Pancreas (tissue), 10 donors: ENCODE measurements at regions not wholly inside any gene's neighbourhood (a gene's known extent, or its start where the extent isn't known, plus 50 kb on each side); places are given as distances from the start of the nearest gene placed in this dataset.

Source experiments
- ATAC-seq, 4 donors: fragments of 200-7000 bp; cut with Tn5 transposase; one replicate each; pipeline versions ENCODE4 v1.8.0 to v1.9.1; 2020; ENCODE audit warnings: mild to moderate bottlenecking in 4 of 4, moderate library complexity in 4 of 4
- DNase-seq, 6 donors: peaks; one replicate each; pipeline ENCODE4 v3.0.0-alpha.2; 2020
- FAIRE-seq: peaks from 2 replicates; lab custom pipeline; 2012; peaks lifted over from hg19 to GRCh38; lab: Jason Lieb, UNC
- H3K27ac ChIP-seq, 4 donors: fragments of 200-600 bp; sonication (generic); 1 replicate in 3 of 4; 2 replicates in 1 of 4; pipeline versions ENCODE4 v1.5.0 to v1.8.0; 2020
- H3K27me3 ChIP-seq, 4 donors: fragments of 200-600 bp; one replicate each; pipeline ENCODE4 v1.8.0; 2021
- H3K36me3 ChIP-seq, 3 donors: fragments of 200-600 bp; sonication (generic) in 1 of 3; one replicate each; pipeline versions ENCODE4 v1.5.0 to v1.8.0; 2020 to 2021
- H3K4me1 ChIP-seq, 3 donors: fragments of 200-600 bp; one replicate each; pipeline ENCODE4 v1.8.0; 2021
- H3K4me3 ChIP-seq, 4 donors: fragments of 200-600 bp; sonication (generic) in 2 of 4; one replicate each; pipeline versions ENCODE4 v1.5.0 to v1.8.0; 2020 to 2021
- H3K9me3 ChIP-seq, 4 donors: fragments of 200-600 bp; one replicate each; pipeline ENCODE4 v1.8.0; 2021
- CTCF ChIP-seq, 4 donors: fragments of 200-600 bp; sonication (generic) in 3 of 4; IDR thresholded peaks; one replicate each; pipeline versions ENCODE4 v1.5.0 to v1.8.0; 2021; ENCODE audit warnings: antibody characterized with exemption in 4 of 4
- WGBS, 2 donors: extraction: QIAGEN DNeasy Blood & Tissue Kit; methylation state at CpG; one replicate each; pipeline ENCODE4 v1.1.7; 2013; 5-methylcytosine and 5-hydroxymethylcytosine counted together
- intact Hi-C, 3 donors: fragments of 100-400 bp; cut with DNase I; formaldehyde crosslinking; loops; one replicate each; pipeline versions ENCODE4 v1.11.1 to v1.14.2; 2022
- donor health status: healthy with polysubstance abuse.
- donor health status: DM: no; HTN: no; CAD: no; lungs with moderate emphysema.
- donor health status: DM: no; HTN: no; CAD: no.
- donor health status: control.
- donor health status: control.
- donor health status: Bipolar disorder and iron deficiency.
- donor health status: DM: yes; HTN: yes; CAD: no.
- donor health status: DM: no; HTN: no; CAD: no.
- donor health status: DM: no; HTN: no; CAD: no.
- donor health status: DM: yes; HTN: yes; CAD: no.

GRCh38 chr2:78644854-78645253 is 380.6 kb upstream of the REG3G start:
- ATAC-seq, result no peak
- no peaks in the 10 kb centered on the region for H3K4me1 ChIP-seq
- H3K27ac ChIP-seq, result no peak overlapping the region
- no peaks in the 10 kb centered on the region for H3K9me3 ChIP-seq
- no peak overlapping the region for H3K4me3 ChIP-seq
- no peaks in the 10 kb centered on the region for H3K36me3 ChIP-seq
- TF ChIP-seq CTCF (IDR thresholded peaks at IDR 0.05), result no peak
- FAIRE-seq, result no peak
- H3K27me3 ChIP-seq, result no peaks in the 10 kb centered on the region
- WGBS, 2 donors, result 55 to 71% methylated on average over 1 of the region's 1 CpG
- no peak for DNase-seq
- intact Hi-C loops, result no loop called here

GRCh38 chr2:78646533-78647364 is 378.8 kb upstream of the REG3G start:
- Histone ChIP-seq H3K36me3 (no peaks in the 10 kb centered on the region), H3K4me1 (no peaks in the 10 kb centered on the region), H3K27me3 (no peaks in the 10 kb centered on the region), H3K27ac (no peak overlapping the region), H3K4me3 (no peak overlapping the region), H3K9me3 (no peaks in the 10 kb centered on the region)
- WGBS, 2 donors, result 53 to 60% methylated on average over 5 of the region's 5 CpGs
- DNase-seq (no peak), ATAC-seq (no peak), FAIRE-seq (no peak)
- TF ChIP-seq CTCF (IDR thresholded peaks at IDR 0.05), result no peak
- intact Hi-C loops, result no loop called here

- FAIRE-seq, result no peak
- no peak for DNase-seq
- Histone ChIP-seq H3K27me3 (no peaks in the 10 kb centered on the region), H3K36me3 (no peaks in the 10 kb centered on the region), H3K4me1 (no peaks in the 10 kb centered on the region), H3K4me3 (no peak overlapping the region), H3K9me3 (no peaks in the 10 kb centered on the region), H3K27ac (no peak overlapping the region)
- 32 to 38% methylated on average over 1 of the region's 1 CpG for WGBS, 2 donors
- ATAC-seq, result no peak
- no peak for TF ChIP-seq CTCF (IDR thresholded peaks at IDR 0.05)
- intact Hi-C loops, result no loop called here
Observed at GRCh38 chr2:78648558-78648957, 376.9 kb upstream of the REG3G start.

GRCh38 chr2:78654941-78655340 is 370.6 kb upstream of the REG3G start:
- 65 to 80% methylated on average over 5 of the region's 5 CpGs for WGBS, 2 donors

More at GRCh38 chr2:78654941-78655340, 370.6 kb upstream of the REG3G start:
- Histone ChIP-seq H3K4me1 (no peaks in the 10 kb centered on the region), H3K27me3 (no peaks in the 10 kb centered on the region), H3K27ac (no peak overlapping the region), H3K36me3 (no peaks in the 10 kb centered on the region), H3K9me3 (no peaks in the 10 kb centered on the region), H3K4me3 (no peak overlapping the region)
- intact Hi-C loops, result no loop called here
- no peak for ATAC-seq
- TF ChIP-seq CTCF (IDR thresholded peaks at IDR 0.05), result no peak
- FAIRE-seq, result no peak
- DNase-seq, result peak in 1 of 6 donors; percentile 43
